K562 (cell line): ENCODE measurements at regions not wholly inside any gene's neighbourhood (a gene's known extent, or its start where the extent isn't known, plus 50 kb on each side); places are given as distances from the start of the nearest gene placed in this dataset.

Experiments used
- ELF2 ChIP-seq: fragments of 250-450 bp; sonication (Bioruptor Pico); IDR thresholded peaks from 2 replicates; pipeline ENCODE4 v1.5.0; 2021; ENCODE audit warnings: mild to moderate bottlenecking
- ETV6 ChIP-seq, 3 experiments: fragments of 150-350 bp in 1 of 3; sonication (generic) in 1 of 3; formaldehyde crosslinking in 1 of 3; IDR thresholded peaks; 2 replicates each; pipeline versions ENCODE4 v1.6.1 to v1.8.0; 2014 to 2022; ENCODE audit warnings: borderline replicate concordance in 2 of 3, low read depth in 2 of 3, antibody characterized with exemption in 1 of 3, low read length in 1 of 3, mild to moderate bottlenecking in 1 of 3, missing genetic modification reagents in 1 of 3
- NR3C1 ChIP-seq: sonication (generic); formaldehyde crosslinking; IDR thresholded peaks from 2 replicates; pipeline ENCODE4 v1.8.1; 2022; ENCODE audit warnings: missing genetic modification reagents
- PREB ChIP-seq: sonication (generic); formaldehyde crosslinking; IDR thresholded peaks from 2 replicates; pipeline ENCODE4 v1.8.1; 2023; ENCODE audit warnings: mild to moderate bottlenecking, missing genetic modification reagents
- RBM22 ChIP-seq: fragments of 200-400 bp; formaldehyde crosslinking; IDR thresholded peaks from 2 replicates; pipeline ENCODE4 v1.6.1; 2018; ENCODE audit warnings: low read length, low read depth; ENCODE audit not compliant: poor library complexity, severe bottlenecking
- THRB ChIP-seq: fragments of 450-650 bp; formaldehyde crosslinking; conservative IDR thresholded peaks from 2 replicates; pipeline ENCODE4 v1.4.0; 2022; ENCODE audit warnings: mild to moderate bottlenecking, missing genetic modification characterization
- XRCC3 ChIP-seq: fragments of 450-650 bp; IDR thresholded peaks from 2 replicates; pipeline ENCODE4 v1.6.1; 2017; ENCODE audit warnings: mild to moderate bottlenecking, moderate library complexity
- TF ChIP-seq, protein P1 (sequence below): fragments of 450-650 bp; formaldehyde crosslinking; IDR thresholded peaks from 2 replicates; pipeline ENCODE4 v1.4.0; 2020; ENCODE audit warnings: mild to moderate bottlenecking, moderate library complexity
- TF ChIP-seq, protein P2 (sequence below): fragments of 250-450 bp; sonication (Bioruptor Pico); IDR thresholded peaks from 2 replicates; pipeline ENCODE4 v1.5.0; 2020; ENCODE audit warnings: mild to moderate bottlenecking, borderline replicate concordance

- TF ChIP-seq THRB (CRISPR knock-in tag) = no peak
- no peak for TF ChIP-seq RBM22
- no peak for TF ChIP-seq XRCC3
- TF ChIP-seq ELF2 (CRISPR knock-in tag) = no peak
- no peak for TF ChIP-seq ETV6 (IDR thresholded peaks at IDR 0.05; ENCODE audit: borderline replicate concordance in 1 of 2, low read depth in 2 of 2, low read length in 1 of 2)
- no peak for TF ChIP-seq ETV6 (CRISPR knock-in tag; IDR thresholded peaks at IDR 0.05; ENCODE audit: borderline replicate concordance)
- TF ChIP-seq, protein P1, sequence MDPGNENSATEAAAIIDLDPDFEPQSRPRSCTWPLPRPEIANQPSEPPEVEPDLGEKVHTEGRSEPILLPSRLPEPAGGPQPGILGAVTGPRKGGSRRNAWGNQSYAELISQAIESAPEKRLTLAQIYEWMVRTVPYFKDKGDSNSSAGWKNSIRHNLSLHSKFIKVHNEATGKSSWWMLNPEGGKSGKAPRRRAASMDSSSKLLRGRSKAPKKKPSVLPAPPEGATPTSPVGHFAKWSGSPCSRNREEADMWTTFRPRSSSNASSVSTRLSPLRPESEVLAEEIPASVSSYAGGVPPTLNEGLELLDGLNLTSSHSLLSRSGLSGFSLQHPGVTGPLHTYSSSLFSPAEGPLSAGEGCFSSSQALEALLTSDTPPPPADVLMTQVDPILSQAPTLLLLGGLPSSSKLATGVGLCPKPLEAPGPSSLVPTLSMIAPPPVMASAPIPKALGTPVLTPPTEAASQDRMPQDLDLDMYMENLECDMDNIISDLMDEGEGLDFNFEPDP (CRISPR knock-in tag) = no peak
- no peak for TF ChIP-seq NR3C1 (CRISPR knock-in tag)
- TF ChIP-seq, protein P2, sequence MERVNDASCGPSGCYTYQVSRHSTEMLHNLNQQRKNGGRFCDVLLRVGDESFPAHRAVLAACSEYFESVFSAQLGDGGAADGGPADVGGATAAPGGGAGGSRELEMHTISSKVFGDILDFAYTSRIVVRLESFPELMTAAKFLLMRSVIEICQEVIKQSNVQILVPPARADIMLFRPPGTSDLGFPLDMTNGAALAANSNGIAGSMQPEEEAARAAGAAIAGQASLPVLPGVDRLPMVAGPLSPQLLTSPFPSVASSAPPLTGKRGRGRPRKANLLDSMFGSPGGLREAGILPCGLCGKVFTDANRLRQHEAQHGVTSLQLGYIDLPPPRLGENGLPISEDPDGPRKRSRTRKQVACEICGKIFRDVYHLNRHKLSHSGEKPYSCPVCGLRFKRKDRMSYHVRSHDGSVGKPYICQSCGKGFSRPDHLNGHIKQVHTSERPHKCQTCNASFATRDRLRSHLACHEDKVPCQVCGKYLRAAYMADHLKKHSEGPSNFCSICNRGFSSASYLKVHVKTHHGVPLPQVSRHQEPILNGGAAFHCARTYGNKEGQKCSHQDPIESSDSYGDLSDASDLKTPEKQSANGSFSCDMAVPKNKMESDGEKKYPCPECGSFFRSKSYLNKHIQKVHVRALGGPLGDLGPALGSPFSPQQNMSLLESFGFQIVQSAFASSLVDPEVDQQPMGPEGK (CRISPR knock-in tag) = no peak
- TF ChIP-seq PREB (CRISPR knock-in tag) = no peak
These were observed 69.6 kb downstream of the MDH1 start (continued) for GRCh38 chr2:63658176-63658968.
